MCF 10A (cell line): ENCODE measurements at regions not wholly inside any gene's neighbourhood (a gene's known extent, or its start where the extent isn't known, plus 50 kb on each side); places are given as distances from the start of the nearest gene placed in this dataset.
"Not testable (repeated sequence)": the region's sequence is repeated elsewhere in the genome, so short reads cannot be mapped to it uniquely, and the experiment has no call there.

Source experiments
- BruUV-seq: library from RNA; stranded (reverse); fragments of 400-500 nt; replicated peaks from 2 replicates; lab custom pipeline; 2021; lab: Mats Ljungman, UMichigan
- CTCF ChIA-PET: fragments of 300-600 bp; sonication (Branson Sonifier 250); formaldehyde crosslinking; extraction: SDS; loops from one replicate; lab custom pipeline; 2021; ENCODE audit warnings: antibody characterized with exemption, inconsistent platforms; lab: Yijun Ruan, JAX
- POLR2A ChIA-PET: fragments of 300-600, 350-650 bp; sonication (Branson Sonifier 250); formaldehyde crosslinking; extraction: SDS; loops from one replicate; lab custom pipeline; 2020; ENCODE audit warnings: antibody characterized with exemption, inconsistent platforms; lab: Yijun Ruan, JAX
- DNase-seq: peaks from one replicate; pipeline ENCODE4 v3.0.0-alpha.2; 2018; ENCODE audit not compliant: unreplicated experiment
- H3K27ac Mint-ChIP-seq: one replicate; pipeline ENCODE4 v1.8.0; 2022; ENCODE audit warnings: mild to moderate bottlenecking, low read depth, mixed read lengths; ENCODE audit not compliant: unreplicated experiment
- H3K27me3 Mint-ChIP-seq: one replicate; pipeline ENCODE4 v1.8.0; 2022; ENCODE audit warnings: mixed read lengths; ENCODE audit not compliant: insufficient read depth, unreplicated experiment
- H3K36me3 Mint-ChIP-seq: one replicate; pipeline ENCODE4 v1.8.0; 2022; ENCODE audit warnings: mild to moderate bottlenecking, moderate library complexity, mixed read lengths; ENCODE audit not compliant: insufficient read depth, unreplicated experiment
- H3K4me1 Mint-ChIP-seq: one replicate; pipeline ENCODE4 v1.8.0; 2022; ENCODE audit warnings: mixed read lengths; ENCODE audit not compliant: insufficient read depth, unreplicated experiment
- H3K4me3 Mint-ChIP-seq: one replicate; pipeline ENCODE4 v1.8.0; 2022; ENCODE audit warnings: mild to moderate bottlenecking, moderate library complexity, mixed read lengths; ENCODE audit not compliant: unreplicated experiment
- H3K9me3 Mint-ChIP-seq: one replicate; pipeline ENCODE4 v1.8.0; 2022; ENCODE audit warnings: mixed read lengths; ENCODE audit not compliant: unreplicated experiment
- CTCF ChIP-seq: fragments of 200-600 bp; IDR thresholded peaks from one replicate; pipeline ENCODE4 v1.8.0; 2022; ENCODE audit warnings: antibody characterized with exemption, mild to moderate bottlenecking; ENCODE audit not compliant: unreplicated experiment
- intact Hi-C: fragments of 100-400 bp; cut with micrococcal nuclease; formaldehyde crosslinking; loops from 2 replicates; pipeline ENCODE4 v1.14.1; 2022

DNA sequence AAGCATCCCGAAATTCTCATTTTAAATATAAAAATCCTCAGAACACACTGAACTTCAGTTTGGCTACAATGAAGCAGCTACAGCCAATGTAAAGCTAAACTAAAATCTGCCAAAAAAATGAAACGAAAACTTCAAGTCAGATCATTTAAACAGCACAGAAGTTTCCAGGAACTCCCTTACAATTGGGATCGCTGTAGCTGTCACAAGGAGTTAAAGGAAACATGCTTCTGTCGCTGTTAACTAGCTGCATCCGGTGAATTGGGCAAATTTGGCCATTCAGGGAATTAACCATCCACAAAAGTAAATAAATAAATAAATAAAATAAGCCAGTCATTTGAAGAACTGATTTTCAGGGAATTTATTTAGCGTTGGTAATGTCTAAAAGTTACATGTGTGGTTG lies 77.0 kb upstream of the PEG3 start:
- no peaks in the 10 kb centered on the region for H3K4me1 Mint-ChIP-seq

DNA sequence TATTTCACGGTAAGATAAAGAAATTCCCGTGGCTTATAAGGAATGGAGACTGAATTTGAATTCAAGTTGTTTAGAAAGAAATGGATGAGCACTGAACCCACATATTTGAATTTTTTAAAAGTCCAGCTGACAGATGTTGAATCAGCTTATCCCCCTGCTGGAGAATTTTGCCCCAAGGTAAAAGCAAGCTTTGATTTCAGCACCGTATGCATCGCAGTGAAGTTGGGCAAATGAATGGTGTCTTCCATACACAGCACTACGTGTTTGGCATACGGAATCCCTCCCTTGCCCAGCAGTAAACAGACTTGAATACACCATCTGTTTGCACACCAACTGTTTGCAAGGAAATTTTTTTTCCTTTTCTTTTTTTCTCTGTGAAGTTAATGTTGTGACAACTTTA lies 77.5 kb upstream of the PEG3 start:
- intact Hi-C loops = no loop called here
- Mint-ChIP-seq H3K36me3 (no peaks in the 10 kb centered on the region), H3K9me3 (peaks cover 50% of the 10 kb centered on the region), H3K27ac (no peak overlapping the region), H3K4me3 (no peak overlapping the region), H3K27me3 (no peaks in the 10 kb centered on the region), H3K4me1 (no peaks in the 10 kb centered on the region)
- no peak for TF ChIP-seq CTCF
- POLR2A ChIA-PET = no interaction called here
- CTCF ChIA-PET = no interaction called here
- no peak for DNase-seq
- no TSS peak for BruUV-seq

More for the DNA sequence above, 77.0 kb upstream of the PEG3 start:
- peaks cover 55% of the 10 kb centered on the region for H3K9me3 Mint-ChIP-seq
- intact Hi-C loops = no loop called here
- TF ChIP-seq CTCF = no peak
- POLR2A ChIA-PET = no interaction called here
- no peak overlapping the region for H3K4me3 Mint-ChIP-seq
- BruUV-seq = no TSS peak
- H3K36me3 Mint-ChIP-seq = no peaks in the 10 kb centered on the region
- H3K27me3 Mint-ChIP-seq = no peaks in the 10 kb centered on the region
- no peak overlapping the region for H3K27ac Mint-ChIP-seq
- CTCF ChIA-PET = no interaction called here
- DNase-seq = no peak

- Mint-ChIP-seq H3K4me1 (no peaks in the 10 kb centered on the region), H3K27me3 (no peaks in the 10 kb centered on the region), H3K4me3 (no peak overlapping the region), H3K36me3 (no peaks in the 10 kb centered on the region), H3K27ac (no peak overlapping the region), H3K9me3 (peaks cover 55% of the 10 kb centered on the region)
- no peak for DNase-seq
- no peak for TF ChIP-seq CTCF
- intact Hi-C loops = no loop called here
- no TSS peak for BruUV-seq
- POLR2A ChIA-PET = no interaction called here
- CTCF ChIA-PET = interaction anchor here (0.6 kb wide), 2 partner anchors 56 to 586 kb away, joined by 3 to 4 read pairs; no protein-coding TSS in a partner anchor
Observed at GRCh38 chr19:56918682-56919307, 78.3 kb upstream of the PEG3 start.

DNA sequence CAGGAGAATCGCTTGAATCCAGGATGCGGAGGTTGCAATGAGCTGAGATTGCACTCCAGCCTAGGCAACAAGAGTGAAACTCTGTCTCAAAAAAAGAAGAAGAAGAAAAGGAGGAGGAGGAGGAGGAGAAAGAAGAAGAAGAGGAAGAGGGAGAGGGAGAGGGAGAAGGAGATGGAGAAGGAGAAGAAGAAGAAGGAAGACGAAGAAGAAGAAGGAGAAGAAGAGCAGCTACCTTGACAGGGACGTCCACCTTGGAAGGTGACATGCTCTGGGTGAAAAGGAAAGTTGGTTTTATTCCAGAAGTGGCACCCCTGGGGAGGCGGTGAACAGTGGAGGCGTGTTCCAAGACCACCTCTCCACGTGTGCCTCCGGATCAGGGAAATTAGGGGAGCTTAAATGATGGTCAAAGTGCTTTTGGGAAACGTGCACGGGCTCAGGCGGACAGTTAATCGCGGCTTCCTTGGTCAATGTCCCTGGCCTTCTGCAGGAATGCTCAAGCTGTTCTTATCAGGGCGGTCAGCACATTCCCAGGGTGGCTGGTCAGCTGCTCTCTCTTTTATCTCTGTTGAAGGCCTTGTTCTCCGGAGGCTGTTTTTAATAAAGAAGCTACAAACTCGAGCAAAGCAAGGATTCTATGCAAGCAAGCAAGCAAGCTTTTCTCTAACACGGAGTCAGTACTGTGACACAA lies 78.9 kb upstream of the PEG3 start:
- DNase-seq = no peak
- intact Hi-C loops = no loop called here
- TF ChIP-seq CTCF = no peak
- POLR2A ChIA-PET = no interaction called here
- Mint-ChIP-seq H3K27ac (no peak overlapping the region), H3K9me3 (peaks cover 61% of the 10 kb centered on the region), H3K4me3 (no peak overlapping the region), H3K27me3 (no peaks in the 10 kb centered on the region), H3K4me1 (no peaks in the 10 kb centered on the region), H3K36me3 (no peaks in the 10 kb centered on the region)
- no TSS peak for BruUV-seq
- CTCF ChIA-PET = interaction anchor here (0.6 kb wide), 2 partner anchors 56 to 586 kb away, joined by 3 to 4 read pairs; no protein-coding TSS in a partner anchor

- CTCF ChIA-PET = interaction anchor here (0.6 kb wide), 1 partner anchor 1047 kb away, joined by 3 read pairs; no protein-coding TSS in a partner anchor
- H3K9me3 Mint-ChIP-seq = peaks cover 31% of the 10 kb centered on the region
Observed at GRCh38 chr19:56926094-56926493, 85.6 kb upstream of the PEG3 start.

More at GRCh38 chr19:56926094-56926493, 85.6 kb upstream of the PEG3 start:
- POLR2A ChIA-PET, H3K4me1 Mint-ChIP-seq, H3K27me3 Mint-ChIP-seq, H3K4me3 Mint-ChIP-seq, DNase-seq, BruUV-seq, H3K36me3 Mint-ChIP-seq, intact Hi-C loops, H3K27ac Mint-ChIP-seq: not testable (repeated sequence)
